ENCODE measurements at regions not wholly inside any gene's neighbourhood (a gene's known extent, or its start where the extent isn't known, plus 50 kb on each side); places are given as distances from the start of the nearest gene placed in this dataset.

DNA sequence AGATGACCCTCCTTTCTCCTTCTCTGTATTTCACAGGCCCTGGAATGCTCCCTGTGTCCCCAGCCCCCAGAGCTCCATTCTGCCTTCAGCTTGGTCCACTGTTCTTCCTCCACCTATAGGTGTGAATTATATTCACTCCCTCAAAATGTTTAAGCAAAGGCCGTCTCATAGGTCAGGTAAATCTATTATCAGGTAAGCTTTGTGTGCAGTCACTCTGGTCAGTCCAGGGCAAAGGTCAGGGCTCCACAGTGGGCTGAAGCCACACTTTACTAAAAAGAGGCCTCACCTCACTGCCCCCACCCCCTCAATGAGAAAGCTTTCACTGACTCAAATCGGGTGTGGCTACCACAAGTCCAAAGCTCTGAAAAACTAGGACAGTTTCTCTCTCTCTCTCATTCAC, 65.9 kb downstream of the DNTTIP2 start:
- H3K4me1 ChIP-seq (ENCODE audit: control insufficient read depth, low read length), result peaks cover 23% of the 10 kb centered on the region
- no peak overlapping the region for H3K27ac ChIP-seq (ENCODE audit: low read depth, low read length)
- no peaks in the 10 kb centered on the region for H3K27me3 ChIP-seq (ENCODE audit: control insufficient read depth, low read length)
- no peaks in the 10 kb centered on the region for H4K20me1 ChIP-seq (ENCODE audit: control insufficient read depth, insufficient read depth, low read depth, low read length)
- no peak overlapping the region for H3K4me3 ChIP-seq (ENCODE audit: low read length)
- H3K9me3 ChIP-seq (ENCODE audit: control insufficient read depth, insufficient read depth, low read length), result peaks cover 5% of the 10 kb centered on the region; the same call in 1 of the 2 replicates
- TF ChIP-seq EZH2phosphoT487 (IDR thresholded peaks at IDR 0.05; ENCODE audit: borderline replicate concordance, low read length), result no peak
- TF ChIP-seq, protein P1, sequence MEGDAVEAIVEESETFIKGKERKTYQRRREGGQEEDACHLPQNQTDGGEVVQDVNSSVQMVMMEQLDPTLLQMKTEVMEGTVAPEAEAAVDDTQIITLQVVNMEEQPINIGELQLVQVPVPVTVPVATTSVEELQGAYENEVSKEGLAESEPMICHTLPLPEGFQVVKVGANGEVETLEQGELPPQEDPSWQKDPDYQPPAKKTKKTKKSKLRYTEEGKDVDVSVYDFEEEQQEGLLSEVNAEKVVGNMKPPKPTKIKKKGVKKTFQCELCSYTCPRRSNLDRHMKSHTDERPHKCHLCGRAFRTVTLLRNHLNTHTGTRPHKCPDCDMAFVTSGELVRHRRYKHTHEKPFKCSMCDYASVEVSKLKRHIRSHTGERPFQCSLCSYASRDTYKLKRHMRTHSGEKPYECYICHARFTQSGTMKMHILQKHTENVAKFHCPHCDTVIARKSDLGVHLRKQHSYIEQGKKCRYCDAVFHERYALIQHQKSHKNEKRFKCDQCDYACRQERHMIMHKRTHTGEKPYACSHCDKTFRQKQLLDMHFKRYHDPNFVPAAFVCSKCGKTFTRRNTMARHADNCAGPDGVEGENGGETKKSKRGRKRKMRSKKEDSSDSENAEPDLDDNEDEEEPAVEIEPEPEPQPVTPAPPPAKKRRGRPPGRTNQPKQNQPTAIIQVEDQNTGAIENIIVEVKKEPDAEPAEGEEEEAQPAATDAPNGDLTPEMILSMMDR (IDR thresholded peaks at IDR 0.05; ENCODE audit: low read depth, low read length, poor library complexity, severe bottlenecking), result no peak
- H3K9me2 ChIP-seq (replicated peaks; ENCODE audit: control insufficient read depth, low read length), result no peaks in the 10 kb centered on the region
- H3K36me3 ChIP-seq (ENCODE audit: control insufficient read depth, low read length), result no peaks in the 10 kb centered on the region; the same call in 1 of the 2 replicates
- no peak overlapping the region for H3K4me2 ChIP-seq (ENCODE audit: low read length)
- no peaks in the 10 kb centered on the region for H3K79me2 ChIP-seq (ENCODE audit: control insufficient read depth, low read length)
- peaks cover 4% of the 10 kb centered on the region; the same call in 1 of the 2 replicates for H3F3A ChIP-seq (ENCODE audit: control insufficient read depth, insufficient read depth)

DNA sequence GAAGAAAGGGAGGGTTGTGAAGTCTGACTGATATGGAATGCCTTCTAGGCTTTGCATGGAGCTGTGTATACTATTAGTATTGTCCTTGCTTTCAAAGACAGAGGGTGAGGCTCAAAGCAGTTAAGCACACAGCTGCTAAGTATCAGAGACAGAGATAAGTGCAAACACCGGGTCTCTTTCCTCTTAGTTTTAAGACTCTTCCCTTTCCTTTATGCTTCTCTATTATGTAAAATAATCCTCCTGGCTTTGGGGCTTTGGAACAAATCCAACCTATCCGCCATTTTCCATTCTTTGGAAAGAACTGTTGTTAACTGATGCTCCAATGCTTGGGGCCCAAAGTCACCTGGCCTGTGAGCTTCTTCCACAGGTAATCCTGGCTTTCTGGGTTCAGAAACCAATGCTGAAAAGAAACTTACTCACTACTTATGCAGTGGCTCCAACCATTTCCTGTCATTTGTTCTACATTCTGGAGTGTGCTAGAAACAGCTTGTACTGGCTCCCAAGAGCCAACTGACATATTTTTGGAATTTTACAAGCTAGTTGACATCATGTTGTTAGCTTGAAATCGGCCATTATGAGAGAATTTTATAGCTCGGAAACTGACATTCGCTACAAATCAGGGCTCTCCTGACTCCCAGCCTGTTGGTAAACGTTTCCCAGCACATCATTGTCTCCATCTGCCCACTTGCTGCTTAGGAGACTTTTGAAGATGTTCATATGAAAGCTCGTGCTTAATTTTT, 67.5 kb downstream of the DNTTIP2 start:
- H3K4me3 ChIP-seq (ENCODE audit: low read length), result no peak overlapping the region
- H3K27ac ChIP-seq (ENCODE audit: low read depth, low read length), result no peak overlapping the region
- H3K9me2 ChIP-seq (replicated peaks; ENCODE audit: control insufficient read depth, low read length), result no peaks in the 10 kb centered on the region
- H3F3A ChIP-seq (ENCODE audit: control insufficient read depth, insufficient read depth), result no peaks in the 10 kb centered on the region
- H3K4me2 ChIP-seq (ENCODE audit: low read length), result no peak overlapping the region
- no peak for TF ChIP-seq EZH2phosphoT487 (IDR thresholded peaks at IDR 0.05; ENCODE audit: borderline replicate concordance, low read length)
- TF ChIP-seq, protein P1 (IDR thresholded peaks at IDR 0.05; ENCODE audit: low read depth, low read length, poor library complexity, severe bottlenecking), result no peak
- H4K20me1 ChIP-seq (ENCODE audit: control insufficient read depth, insufficient read depth, low read depth, low read length), result no peaks in the 10 kb centered on the region
- peaks cover 12% of the 10 kb centered on the region for H3K4me1 ChIP-seq (ENCODE audit: control insufficient read depth, low read length)
- H3K27me3 ChIP-seq (ENCODE audit: control insufficient read depth, low read length), result no peaks in the 10 kb centered on the region
- peaks cover 9% of the 10 kb centered on the region; the same call in 1 of the 2 replicates for H3K9me3 ChIP-seq (ENCODE audit: control insufficient read depth, insufficient read depth, low read length)
- no peaks in the 10 kb centered on the region for H3K79me2 ChIP-seq (ENCODE audit: control insufficient read depth, low read length)
- no peaks in the 10 kb centered on the region; the same call in 1 of the 2 replicates for H3K36me3 ChIP-seq (ENCODE audit: control insufficient read depth, low read length)

DNA sequence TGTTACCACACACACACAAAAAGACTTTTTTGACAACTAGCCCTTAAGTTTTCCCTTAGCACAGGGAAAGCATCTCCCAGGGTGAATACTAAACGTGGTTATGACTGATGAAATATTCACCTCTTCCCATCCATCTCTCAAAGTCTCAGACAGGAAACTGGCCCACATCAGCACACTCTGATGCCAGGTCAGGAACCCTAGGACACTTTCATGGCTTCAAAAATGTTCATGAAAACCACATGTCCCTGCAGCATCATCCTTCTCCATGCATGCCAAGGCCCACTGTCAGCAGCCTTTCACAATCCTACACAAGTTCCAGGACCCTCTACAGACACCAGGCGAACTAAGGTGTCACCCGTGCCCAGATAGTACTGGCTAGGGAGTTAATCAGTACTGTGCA, 68.7 kb downstream of the DNTTIP2 start:
- no peaks in the 10 kb centered on the region; the same call in 1 of the 2 replicates for H3K36me3 ChIP-seq (ENCODE audit: control insufficient read depth, low read length)
- H3K4me1 ChIP-seq (ENCODE audit: control insufficient read depth, low read length), result peaks cover 5% of the 10 kb centered on the region
- no peak overlapping the region for H3K27ac ChIP-seq (ENCODE audit: low read depth, low read length)
- no peaks in the 10 kb centered on the region for H3K9me2 ChIP-seq (replicated peaks; ENCODE audit: control insufficient read depth, low read length)
- no peaks in the 10 kb centered on the region for H3K79me2 ChIP-seq (ENCODE audit: control insufficient read depth, low read length)
- H3K27me3 ChIP-seq (ENCODE audit: control insufficient read depth, low read length), result no peaks in the 10 kb centered on the region
- TF ChIP-seq, protein P1 (IDR thresholded peaks at IDR 0.05; ENCODE audit: low read depth, low read length, poor library complexity, severe bottlenecking), result no peak
- no peak for TF ChIP-seq EZH2phosphoT487 (IDR thresholded peaks at IDR 0.05; ENCODE audit: borderline replicate concordance, low read length)
- H3K4me3 ChIP-seq (ENCODE audit: low read length), result no peak overlapping the region
- H4K20me1 ChIP-seq (ENCODE audit: control insufficient read depth, insufficient read depth, low read depth, low read length), result no peaks in the 10 kb centered on the region
- no peaks in the 10 kb centered on the region for H3F3A ChIP-seq (ENCODE audit: control insufficient read depth, insufficient read depth)
- H3K4me2 ChIP-seq (ENCODE audit: low read length), result no peak overlapping the region
- peaks cover 9% of the 10 kb centered on the region; the same call in 1 of the 2 replicates for H3K9me3 ChIP-seq (ENCODE audit: control insufficient read depth, insufficient read depth, low read length)
